Activated CD8-positive, alpha-beta memory T cell treated with anti-CD3 and anti-CD28 coated beads, Interleukin-2, amount 50 U/mL, for 4 hours (primary cell): ENCODE measurements at regions not wholly inside any gene's neighbourhood (a gene's known extent, or its start where the extent isn't known, plus 50 kb on each side); places are given as distances from the start of the nearest gene placed in this dataset.
"Not testable (repeated sequence)": the region's sequence is repeated elsewhere in the genome, so short reads cannot be mapped to it uniquely, and the experiment has no call there.

Experiments
- DNase-seq: peaks from one replicate; pipeline ENCODE4 v3.0.0-alpha.2; 2020

DNA sequence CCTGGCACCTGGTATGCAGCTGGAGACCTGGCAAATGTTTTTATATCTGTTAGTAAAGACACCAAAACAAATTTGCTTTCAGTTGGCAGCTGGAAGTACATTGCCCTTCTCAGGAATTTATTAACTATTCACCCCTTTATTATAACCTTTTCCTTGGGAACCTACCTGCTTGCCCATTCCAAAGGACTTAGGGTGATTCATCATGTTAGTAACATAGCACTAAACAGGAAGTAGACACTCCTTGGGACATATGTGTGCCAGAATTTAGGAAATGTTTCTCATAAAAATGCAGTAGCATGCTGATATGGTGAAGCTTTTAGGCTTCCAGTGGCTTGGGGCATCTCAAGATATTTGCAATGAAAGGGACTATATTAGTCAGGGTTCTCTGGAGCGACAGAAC lies 184.2 kb downstream of the DMAC1 start:
- no peak for DNase-seq

DNA sequence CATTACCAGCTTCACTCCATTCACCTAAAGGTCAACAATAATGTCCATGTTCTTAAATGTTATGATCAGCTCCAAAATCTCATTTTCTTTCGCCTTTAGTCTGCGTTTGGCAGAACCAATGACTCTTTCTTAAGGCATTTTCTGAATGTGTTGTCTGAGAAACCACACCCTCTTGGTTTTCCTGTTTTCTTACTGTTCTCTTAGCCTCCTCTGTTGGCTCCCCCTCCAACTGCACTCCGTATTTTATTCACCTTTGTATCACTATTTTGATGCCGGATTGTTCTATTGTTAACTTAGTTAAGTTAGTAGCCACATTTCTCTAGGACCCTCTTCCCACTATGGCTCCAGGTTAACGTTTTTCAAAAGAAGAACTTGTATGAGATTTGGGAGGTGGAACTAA lies 185.6 kb downstream of the DMAC1 start:
- DNase-seq, result no peak

DNA sequence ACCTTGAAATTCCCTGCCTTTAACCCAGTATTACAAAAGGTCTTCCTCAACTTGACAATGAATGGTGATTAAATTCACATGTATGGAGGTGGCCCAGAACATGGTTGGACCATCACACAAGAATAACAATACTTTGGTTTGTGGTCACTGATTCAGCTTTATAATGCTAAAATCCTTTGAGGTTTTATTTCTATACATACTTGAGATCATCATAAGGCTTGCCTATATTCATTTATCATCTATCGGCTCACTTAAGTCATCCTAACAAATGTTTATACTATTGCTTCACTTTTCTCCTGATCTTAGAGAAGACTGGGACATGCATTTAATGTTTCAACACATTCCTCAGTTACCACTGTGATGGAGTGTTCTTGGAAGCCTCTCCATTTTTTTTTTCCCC lies 191.3 kb downstream of the DMAC1 start:
- no peak for DNase-seq

DNA sequence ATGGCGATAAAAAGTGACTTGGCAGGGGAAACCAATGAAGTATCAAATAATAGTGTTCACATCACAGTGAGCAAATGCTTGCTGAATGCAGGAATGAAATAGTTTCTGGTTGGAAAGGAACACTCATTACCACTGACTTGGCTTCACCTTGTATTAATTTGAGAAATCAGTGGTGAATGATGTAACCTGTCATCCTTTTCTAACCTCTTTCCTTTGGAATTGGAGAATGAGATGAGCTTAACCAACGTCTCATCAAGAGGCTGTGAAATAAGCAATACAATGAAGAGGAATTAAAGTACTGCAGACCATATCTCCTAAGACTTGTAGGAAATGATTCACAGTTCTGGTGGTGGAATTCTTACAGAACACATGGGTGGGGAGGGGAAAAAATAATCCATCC lies 192.2 kb downstream of the DMAC1 start:
- no peak for DNase-seq

DNA sequence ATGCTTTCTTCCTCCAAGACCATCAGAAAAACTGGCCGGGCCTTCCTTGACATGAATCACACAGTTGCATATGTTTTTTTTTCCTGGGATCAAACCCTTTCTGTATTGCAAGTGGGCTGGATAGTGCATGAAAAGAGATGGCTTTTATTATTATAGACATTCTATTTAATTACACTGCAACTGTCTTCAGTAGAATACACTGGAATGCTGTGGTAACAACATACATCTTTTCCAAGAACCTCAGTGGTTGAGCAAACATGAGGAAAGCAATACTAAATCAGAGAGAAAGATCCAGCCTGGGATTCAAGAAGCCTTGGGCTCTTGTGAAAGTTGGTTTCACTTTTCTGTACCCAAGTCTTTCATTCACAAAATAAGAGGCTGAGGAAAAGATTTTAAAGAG lies 193.0 kb downstream of the DMAC1 start:
- DNase-seq, result no peak

DNA sequence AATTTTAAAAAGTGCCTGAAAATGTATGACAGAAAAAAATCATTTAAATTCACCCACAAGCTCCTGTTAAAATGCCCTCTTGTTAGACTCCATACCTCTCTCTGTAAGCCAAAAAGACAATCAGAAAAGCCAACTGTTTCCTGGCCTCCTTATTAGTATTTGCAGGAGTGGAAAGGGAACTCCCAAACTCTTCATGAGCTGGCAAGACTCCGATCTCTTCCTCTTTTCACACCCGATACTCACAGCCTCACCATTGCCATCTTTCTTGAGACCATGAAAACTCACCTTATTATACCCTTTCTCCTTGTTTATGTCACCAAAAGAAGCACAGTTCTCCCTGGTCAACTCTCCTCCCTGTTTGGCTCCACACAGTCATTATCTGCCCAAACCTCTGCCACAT lies 197.8 kb downstream of the DMAC1 start:
- DNase-seq, result no peak

DNA sequence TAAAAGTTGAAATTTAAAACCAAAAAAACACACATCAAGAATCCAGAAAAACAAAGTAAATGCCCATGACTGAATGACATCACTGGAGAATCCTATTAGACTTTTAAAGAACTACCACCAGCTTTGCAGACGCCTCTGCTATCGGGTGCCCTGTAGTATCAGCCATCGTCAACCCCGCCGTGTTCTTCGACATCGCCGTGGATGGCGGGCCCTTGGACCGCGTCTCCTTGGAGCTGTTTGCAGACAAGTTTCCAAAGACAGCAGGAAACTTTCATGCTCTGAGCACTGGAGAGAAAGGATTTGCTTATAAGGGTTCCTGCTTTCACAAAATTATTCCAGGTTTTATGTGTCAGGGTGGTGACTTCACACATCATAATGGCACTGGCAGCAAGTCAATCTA lies 201.9 kb downstream of the DMAC1 start:
- no peak for DNase-seq

DNA sequence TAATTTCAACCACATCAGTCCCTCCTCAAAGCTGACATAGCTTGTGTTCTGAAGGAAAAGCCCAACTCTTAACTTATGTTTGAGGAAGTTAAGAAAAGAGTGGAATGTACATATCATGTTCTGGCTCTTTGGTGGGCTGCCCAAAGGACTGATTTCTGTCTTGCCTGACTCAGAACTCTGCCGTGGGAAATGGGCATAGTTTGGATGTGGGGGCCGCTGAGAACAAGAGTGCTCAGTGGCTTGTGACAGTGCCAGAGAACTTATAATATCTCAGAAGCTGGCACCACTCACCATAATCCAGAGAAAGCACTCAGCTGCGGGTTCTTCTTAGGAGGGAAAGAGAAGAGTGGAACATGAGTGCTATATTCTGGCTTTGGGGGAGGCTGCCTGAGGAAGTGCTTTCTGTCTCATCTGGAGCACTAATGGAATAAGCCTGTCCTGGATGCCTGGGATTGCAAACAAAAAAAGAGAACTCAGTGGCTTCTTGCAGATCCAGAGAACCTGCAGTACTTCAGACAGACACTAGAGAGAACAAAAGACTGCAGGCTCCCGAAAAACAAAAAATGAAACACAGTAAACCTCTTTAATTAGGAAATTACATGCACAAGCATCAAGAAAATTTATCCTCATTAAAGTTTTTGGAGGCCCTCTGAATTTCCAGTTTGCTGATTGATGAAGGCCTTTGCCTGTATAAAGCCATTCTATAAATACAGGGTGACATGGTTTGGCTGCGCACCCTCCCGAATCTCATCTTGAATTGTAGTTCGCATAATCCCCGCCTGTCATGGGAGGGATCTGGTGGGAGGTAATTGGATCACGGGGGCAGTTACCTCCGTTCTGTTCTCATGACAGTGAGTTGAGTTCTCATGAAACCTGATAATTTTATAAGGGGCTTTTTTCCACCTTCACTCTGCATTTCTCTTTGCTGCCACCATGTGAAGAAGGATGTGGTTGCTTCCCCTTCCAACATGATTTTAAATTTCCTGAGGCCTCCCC lies 207.0 kb downstream of the DMAC1 start:
- no peak for DNase-seq

DNA sequence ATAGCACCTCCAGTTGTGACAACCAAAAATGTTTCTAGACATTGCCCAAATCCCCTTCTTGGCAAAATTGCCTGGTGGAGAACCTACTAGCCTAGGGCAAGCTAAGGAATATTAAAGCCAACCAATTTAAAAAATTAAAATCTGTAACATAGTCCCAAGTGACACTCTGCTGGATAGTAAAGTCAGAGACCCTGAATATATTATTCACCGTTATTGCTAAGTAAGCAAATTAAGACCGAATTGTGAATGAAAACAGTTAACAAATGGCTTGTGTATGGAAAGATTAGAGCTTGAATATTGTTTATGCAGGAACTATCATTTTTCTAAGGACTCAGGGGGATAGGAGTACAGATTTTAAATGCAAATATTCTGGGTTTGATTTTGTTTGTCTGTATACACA lies 208.1 kb downstream of the DMAC1 start:
- DNase-seq, result no peak

DNA sequence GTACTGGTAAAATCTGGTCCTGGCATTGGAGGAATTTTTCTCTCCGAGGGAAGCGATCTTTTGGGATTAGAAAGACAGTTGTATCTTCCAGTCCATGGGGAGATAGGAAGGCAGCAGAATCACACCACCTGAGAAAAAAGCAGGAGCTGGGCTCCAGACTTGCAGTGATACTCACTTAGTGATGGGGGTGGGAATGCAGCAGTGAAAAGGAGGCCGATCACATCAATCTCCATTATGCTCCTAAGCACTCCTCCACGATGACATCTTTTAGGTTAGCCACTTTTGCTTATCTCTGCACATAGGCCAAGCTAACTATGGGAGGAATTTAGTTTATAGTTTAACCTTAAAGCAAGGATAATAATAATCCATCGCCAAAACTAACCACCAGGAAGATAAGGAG lies 219.0 kb downstream of the DMAC1 start:
- DNase-seq, result no peak

DNA sequence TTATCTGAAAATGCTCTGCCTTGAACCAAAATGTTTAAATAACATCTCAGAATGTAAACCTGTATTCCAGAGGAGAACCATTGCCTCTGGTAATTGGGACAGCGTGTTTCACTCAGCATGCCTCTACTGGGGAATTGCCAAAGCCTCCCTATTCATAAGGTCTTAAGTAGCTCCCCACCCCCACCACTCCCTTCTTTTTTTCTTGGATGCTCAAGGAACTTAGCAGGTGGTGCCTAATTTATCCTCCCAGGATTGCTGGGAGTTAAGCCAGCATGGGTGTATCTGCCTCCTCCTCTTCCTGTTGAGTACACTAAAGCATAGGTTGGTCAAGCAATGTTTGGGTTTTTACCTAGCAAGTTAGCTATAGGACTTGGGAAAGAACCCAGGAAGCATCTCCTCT lies 220.2 kb downstream of the DMAC1 start:
- no peak for DNase-seq

DNA sequence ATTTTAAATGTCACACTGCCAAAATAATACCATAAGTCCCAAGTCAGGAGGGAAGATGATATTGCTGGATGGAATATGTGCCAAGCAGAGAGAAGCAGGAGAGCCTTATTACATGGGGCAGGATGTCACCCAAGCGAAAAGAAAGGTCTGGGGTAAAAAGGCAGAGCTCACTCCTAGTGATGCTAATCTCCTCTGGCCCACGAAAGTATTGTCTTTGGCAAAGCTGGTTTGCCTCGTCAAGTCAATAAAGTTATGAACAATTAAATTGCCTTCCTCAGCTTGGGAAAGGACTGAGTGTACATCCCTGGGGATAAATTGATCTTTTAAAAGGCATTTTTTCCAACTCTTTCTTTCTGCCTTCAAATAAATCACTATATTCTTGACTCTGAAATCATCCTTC lies 220.6 kb downstream of the DMAC1 start:
- no peak for DNase-seq

DNA sequence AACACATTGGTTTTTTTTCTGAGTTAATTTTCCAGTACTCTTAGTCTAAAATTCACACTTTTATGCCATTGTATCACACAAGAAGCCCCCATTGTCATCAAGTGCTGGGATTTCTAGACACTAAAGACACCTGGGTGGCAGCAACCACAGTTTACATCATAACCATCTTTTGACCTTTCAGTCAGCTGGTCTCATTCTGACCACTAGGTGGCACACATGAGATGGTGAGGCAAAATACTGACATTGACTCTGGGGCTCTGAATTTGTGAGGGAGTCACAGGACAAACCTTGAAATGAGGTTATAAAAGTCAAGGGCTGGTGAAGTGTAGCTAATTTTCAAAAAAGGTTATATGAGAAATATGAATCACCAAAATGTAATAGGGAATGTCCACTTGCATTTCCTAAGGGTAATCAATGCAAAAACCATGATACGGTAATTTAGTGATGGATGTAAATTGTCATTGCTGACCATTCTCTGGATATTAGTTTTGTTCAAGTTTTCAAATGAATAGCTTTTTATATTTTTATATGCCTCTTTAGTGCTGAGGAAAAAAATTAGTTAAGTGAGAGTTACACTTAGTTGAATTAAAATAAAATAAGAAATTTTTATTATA lies 229.4 kb downstream of the DMAC1 start:
- DNase-seq, result peak; percentile 62

DNA sequence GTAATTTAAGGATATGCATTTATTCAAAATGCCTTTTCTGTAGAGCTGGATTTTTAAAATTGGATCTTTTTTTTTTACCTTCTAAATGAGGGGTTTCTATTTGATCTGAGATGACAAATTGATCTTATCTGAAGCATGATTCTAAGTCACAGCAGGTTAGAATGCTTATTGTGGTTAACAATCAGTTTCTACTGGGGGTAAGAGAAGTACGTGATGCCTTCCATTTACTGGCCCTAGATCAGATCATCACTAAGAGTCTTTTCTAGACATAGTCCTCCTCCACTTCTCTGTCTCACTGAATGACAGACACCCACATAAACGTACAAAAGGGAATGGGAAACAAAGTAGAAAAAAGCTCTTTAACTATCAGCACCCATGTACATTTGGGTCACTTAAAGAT lies 231.9 kb downstream of the DMAC1 start:
- DNase-seq, result no peak

DNA sequence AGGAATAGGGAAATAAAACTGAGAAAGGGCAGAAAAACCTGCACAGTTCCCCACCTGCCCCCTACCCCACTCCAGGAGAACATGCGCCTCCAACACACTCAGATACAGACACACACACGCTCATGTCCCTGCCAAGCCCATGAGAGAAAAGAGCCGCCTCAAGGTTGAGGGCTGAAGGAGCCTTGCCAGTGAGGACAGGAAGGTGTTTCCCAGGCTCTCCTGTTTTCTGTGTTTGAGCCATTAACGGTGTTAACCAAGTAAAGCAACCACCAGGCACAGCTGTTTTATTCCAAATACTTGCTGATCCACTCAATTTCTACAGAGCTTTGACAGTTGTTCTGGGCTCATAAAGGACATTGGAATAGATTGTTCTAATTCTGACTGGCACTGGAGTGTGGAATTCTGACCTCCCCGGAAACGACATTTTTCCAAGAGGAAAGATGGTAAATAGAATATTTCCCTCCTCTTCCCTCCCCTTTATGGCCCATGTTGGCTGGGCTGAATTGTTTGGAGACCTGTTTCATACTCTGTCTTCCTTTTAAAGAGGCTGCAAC lies 238.0 kb downstream of the DMAC1 start:
- DNase-seq, result no peak

DNA sequence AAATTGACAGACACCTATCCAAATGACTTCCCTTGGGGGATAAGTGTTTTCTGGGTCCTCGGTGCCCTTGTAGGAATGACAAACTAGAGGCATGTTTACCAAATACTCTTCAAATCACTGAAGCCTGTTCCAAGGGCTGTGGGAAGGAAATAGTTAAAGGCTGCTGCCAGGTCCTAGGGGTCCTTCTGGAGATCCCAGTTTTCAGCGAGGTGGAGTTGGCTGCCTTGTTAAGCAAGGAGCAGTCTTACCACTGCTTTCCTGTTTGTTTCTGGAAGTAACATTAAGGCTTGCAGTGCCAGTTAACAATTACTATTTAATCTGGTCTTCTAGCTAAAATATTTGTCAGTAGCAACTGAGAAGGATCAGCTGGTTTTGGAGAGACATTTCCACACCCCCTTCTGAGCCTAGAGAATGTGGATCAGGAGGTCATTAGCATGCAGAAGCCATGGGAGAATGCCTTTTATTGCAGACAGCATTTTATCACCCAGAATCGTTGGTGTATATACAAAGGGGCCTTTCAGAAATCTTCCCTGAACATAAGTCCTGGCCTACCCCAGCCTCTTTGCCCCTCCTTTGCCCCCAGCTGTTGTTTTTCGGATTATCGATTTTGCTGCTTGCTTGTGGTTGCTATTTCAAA lies 238.8 kb downstream of the DMAC1 start:
- DNase-seq, result no peak

DNA sequence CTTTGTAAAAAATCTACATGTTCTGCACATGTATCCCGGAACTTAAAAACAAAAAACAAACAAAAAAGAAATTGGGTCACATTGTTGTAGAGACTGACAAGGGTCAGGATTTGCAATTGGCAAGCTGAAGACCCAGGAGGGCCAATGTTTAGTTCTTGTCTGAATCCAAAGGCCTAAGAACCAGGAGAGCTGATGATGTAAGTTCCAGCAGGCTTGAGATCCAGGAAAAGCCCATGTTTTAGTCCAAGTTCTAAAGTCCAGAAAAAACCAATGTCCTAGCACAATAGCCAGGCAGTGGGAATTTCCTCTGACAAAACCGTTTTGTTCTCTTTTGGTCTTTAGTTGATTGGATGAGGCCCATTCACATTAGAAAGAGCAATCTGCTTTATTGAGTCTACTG lies 244.9 kb downstream of the DMAC1 start:
- DNase-seq, result no peak

DNA sequence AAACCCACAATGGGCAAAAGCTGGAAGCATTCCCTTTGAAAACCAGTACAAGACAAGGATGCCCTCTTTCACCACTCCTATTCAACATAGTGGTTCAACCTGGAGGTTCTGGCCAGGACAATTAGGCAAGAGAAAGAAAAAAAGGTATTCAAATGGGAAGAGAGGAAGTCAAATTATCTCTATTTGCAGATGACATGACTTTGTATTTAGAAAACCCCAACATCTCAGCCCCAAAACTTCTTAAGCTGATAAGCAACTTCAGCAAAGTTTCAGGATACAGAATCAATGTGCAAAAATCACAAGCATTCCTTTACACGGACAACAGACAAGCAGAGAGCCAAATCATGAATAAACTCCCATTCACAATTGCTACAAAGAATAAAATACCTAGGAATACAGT lies 246.9 kb downstream of the DMAC1 start:
- DNase-seq, result not testable (repeated sequence)

DNA sequence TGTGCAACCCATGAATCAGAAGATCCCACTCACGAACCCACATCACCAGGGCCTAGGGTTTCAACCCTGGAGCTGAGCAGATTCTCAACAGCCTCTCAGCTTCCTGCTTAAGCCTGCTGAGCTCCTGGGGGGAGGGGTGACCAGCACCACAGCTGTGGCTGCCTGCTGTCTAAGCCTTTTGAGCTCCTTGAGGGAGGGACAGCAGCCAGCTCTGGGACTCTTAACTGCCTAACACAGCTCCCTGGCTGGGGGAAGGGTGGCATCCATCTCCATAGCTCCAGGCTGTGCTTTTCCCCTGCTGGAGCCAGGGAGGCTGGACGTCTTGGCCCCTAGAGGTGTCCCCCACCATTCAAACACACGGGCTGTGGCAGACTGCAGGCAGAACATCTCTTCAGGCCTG lies 250.3 kb downstream of the DMAC1 start:
- no peak for DNase-seq

DNA sequence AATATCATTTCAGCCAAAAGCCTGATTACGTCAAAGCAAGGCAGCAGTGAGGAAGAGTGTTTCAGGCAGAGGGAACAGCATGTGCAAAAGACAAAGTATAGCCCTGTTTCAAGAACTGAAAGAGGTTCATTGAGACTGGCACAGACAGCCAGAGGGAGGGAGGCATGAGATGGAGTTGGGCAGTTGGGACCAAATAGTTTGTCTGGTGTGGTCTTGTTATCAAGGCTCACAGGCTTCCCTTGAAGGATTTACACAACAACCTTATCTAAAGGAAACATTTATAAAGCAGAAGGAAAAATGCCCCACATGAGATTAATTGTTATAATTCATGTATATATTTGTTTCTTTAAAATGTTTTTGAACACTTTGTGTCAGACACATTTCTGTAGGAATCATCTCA lies 253.3 kb downstream of the DMAC1 start:
- DNase-seq, result no peak

DNA sequence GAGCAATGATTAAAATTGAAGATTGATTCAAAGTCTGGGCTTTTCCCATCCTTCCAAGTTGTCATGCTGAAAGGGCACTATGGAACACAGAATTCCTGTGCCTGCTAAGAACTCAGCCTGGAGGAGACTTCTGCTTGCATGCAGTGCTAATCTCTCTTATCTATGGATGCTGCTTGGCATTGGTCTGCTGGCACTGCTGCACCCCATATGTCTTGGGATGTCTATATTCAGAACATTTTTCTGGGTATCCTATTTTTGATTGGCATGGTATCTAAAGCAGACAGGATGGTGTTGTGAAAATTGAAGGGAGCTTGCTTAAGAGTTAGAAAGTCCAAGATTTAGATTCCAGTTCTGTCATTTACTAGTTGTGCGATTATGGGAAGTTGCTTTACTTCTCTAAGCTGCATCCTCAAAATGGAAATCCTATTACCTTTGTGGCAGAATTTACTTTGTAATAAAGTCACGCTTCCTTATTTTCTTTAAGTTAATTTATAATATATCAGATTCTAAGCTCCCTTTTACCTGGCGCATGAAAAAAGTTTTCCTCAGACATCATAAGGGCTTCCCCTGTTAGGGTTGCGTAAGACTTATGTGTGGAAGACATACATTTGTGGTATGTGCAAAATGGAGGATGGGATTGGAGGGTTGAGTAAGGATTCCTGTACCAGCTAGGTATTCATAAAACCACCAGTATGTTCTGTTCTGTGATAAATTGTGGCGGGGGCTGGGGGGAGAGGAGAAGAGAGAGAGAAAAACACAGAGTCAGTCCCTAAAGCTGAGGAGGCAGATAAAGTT lies 254.0 kb downstream of the DMAC1 start:
- DNase-seq, result no peak

DNA sequence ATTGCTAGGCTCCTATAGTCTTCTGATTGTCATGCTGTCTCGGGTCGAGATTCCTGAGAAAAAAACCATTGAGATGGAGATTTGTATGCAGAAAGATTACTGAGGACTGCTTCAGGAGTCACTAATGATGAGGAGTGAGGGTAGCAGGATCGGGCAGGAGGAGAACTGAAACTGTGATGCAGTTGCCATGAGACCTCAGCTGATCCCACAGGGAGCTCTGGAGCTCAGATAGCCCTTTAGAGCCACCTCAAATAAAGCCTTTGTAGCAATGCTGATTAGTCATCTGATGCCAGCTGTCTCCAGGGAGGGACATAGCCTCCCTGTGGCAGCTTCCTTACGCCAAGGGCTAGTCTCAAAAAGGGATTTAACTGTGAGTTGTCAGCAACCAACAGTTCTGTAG lies 256.9 kb downstream of the DMAC1 start:
- no peak for DNase-seq

DNA sequence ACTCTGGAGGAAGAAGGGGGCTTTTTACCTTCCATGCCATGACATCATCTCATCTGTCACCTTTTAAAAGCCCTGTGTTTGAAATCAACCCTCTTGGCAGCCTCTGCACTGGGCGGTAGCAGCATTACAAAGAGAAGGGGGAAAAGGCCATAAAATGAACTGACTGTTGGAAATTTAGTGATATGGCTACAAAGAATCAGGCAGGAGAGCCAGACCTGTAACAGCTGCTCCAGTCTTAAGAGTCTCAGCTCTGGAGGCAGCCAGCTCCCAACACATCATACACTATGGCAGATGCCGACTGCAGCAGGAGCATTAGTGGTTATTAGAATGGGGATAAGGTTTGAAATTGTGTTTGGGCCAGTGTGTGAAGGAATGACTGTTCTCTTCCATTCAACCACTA lies 257.5 kb downstream of the DMAC1 start:
- DNase-seq, result no peak
